H9 (cell line): ENCODE measurements at regions not wholly inside any gene's neighbourhood (a gene's known extent, or its start where the extent isn't known, plus 50 kb on each side); places are given as distances from the start of the nearest gene placed in this dataset.

Source experiments
- DNase-seq: peaks from one replicate; pipeline ENCODE4 v3.0.0-alpha.2; 2017
- H2AFZ ChIP-seq: one replicate; pipeline ENCODE4 v1.6.1; 2013; ENCODE audit warnings: mild to moderate bottlenecking, low read length, control low read depth, moderate library complexity
- H2AK5ac ChIP-seq: 2 replicates; pipeline ENCODE4 v1.6.1; 2013; ENCODE audit warnings: low read length, control low read depth, mixed read lengths; ENCODE audit not compliant: insufficient read length
- H2BK120ac ChIP-seq: one replicate; pipeline ENCODE4 v1.6.1; 2013; ENCODE audit warnings: low read depth, mild to moderate bottlenecking, low read length, control low read depth, inconsistent platforms; ENCODE audit not compliant: poor library complexity, severe bottlenecking
- H2BK12ac ChIP-seq: 2 replicates; pipeline ENCODE4 v1.6.1; 2013; ENCODE audit warnings: low read length, control low read depth, mixed read lengths, low read depth; ENCODE audit not compliant: insufficient read length
- H2BK15ac ChIP-seq: 2 replicates; pipeline ENCODE4 v1.6.1; 2013; ENCODE audit warnings: low read depth, low read length, control low read depth
- H2BK20ac ChIP-seq: one replicate; pipeline ENCODE4 v1.6.1; 2013; ENCODE audit warnings: low read depth, mild to moderate bottlenecking, low read length, control low read depth, inconsistent platforms; ENCODE audit not compliant: poor library complexity, severe bottlenecking
- H2BK5ac ChIP-seq: 2 replicates; pipeline ENCODE4 v1.6.1; 2013; ENCODE audit warnings: low read length, control low read depth, mixed read lengths; ENCODE audit not compliant: insufficient read length
- H3K14ac ChIP-seq: 2 replicates; pipeline ENCODE4 v1.6.1; 2013; ENCODE audit warnings: low read length, control low read depth; ENCODE audit not compliant: insufficient read depth
- H3K18ac ChIP-seq: 2 replicates; pipeline ENCODE4 v1.6.1; 2013; ENCODE audit warnings: low read depth, mild to moderate bottlenecking, mixed read lengths, low read length, control low read depth; ENCODE audit not compliant: insufficient read length
- H3K23ac ChIP-seq: 2 replicates; pipeline ENCODE4 v1.6.1; 2013; ENCODE audit warnings: low read length, control low read depth, mixed read lengths, low read depth; ENCODE audit not compliant: insufficient read length
- H3K23me2 ChIP-seq: 2 replicates; pipeline ENCODE4 v1.6.1; 2013; ENCODE audit warnings: low read depth, mild to moderate bottlenecking, mixed read lengths, low read length, control low read depth; ENCODE audit not compliant: insufficient read length, poor library complexity, severe bottlenecking
- H3K27ac ChIP-seq: 2 replicates; pipeline ENCODE4 v1.5.1; 2013; ENCODE audit warnings: low read length, control low read depth, mixed read lengths, low read depth; ENCODE audit not compliant: insufficient read length
- H3K27me3 ChIP-seq: 2 replicates; pipeline ENCODE4 v1.6.1; 2013; ENCODE audit warnings: low read length, control low read depth, inconsistent platforms; ENCODE audit not compliant: insufficient read depth
- H3K4ac ChIP-seq: 2 replicates; pipeline ENCODE4 v1.6.1; 2013; ENCODE audit warnings: low read depth, mild to moderate bottlenecking, control low read depth, inconsistent platforms, low read length, moderate library complexity
- H3K4me1 ChIP-seq: 2 replicates; pipeline ENCODE4 v1.6.1; 2013; ENCODE audit warnings: low read length, control low read depth, inconsistent platforms; ENCODE audit not compliant: insufficient read depth
- H3K4me2 ChIP-seq: 2 replicates; pipeline ENCODE4 v1.6.1; 2013; ENCODE audit warnings: low read length, control low read depth, mixed read lengths; ENCODE audit not compliant: insufficient read length, insufficient read depth
- H3K56ac ChIP-seq: 2 replicates; pipeline ENCODE4 v1.6.1; 2013; ENCODE audit warnings: low read depth, mild to moderate bottlenecking, mixed read lengths, low read length, control low read depth; ENCODE audit not compliant: insufficient read length
- H3K79me1 ChIP-seq: 2 replicates; pipeline ENCODE4 v1.6.1; 2013; ENCODE audit warnings: low read depth, mild to moderate bottlenecking, moderate library complexity, low read length, control low read depth, inconsistent platforms; ENCODE audit not compliant: insufficient read depth, poor library complexity, severe bottlenecking
- H3K79me2 ChIP-seq: 2 replicates; pipeline ENCODE4 v1.6.1; 2013; ENCODE audit warnings: low read length, control low read depth, inconsistent platforms; ENCODE audit not compliant: insufficient read depth
- H3K9ac ChIP-seq: 2 replicates; pipeline ENCODE4 v1.6.1; 2013; ENCODE audit warnings: low read length, control low read depth, mixed read lengths; ENCODE audit not compliant: insufficient read length; ENCODE audit errors: extremely low read depth
- H3K9me3 ChIP-seq: one replicate; pipeline ENCODE4 v1.6.1; 2013; ENCODE audit warnings: low read depth, low read length, inconsistent platforms; ENCODE audit not compliant: control insufficient read depth
- H3T11ph ChIP-seq: one replicate; pipeline ENCODE4 v1.6.1; 2013; ENCODE audit warnings: mild to moderate bottlenecking, low read length, control low read depth, inconsistent platforms
- H4K20me1 ChIP-seq: one replicate; pipeline ENCODE4 v1.6.1; 2013; ENCODE audit not compliant: control insufficient read depth, insufficient read length, insufficient read depth
- H4K5ac ChIP-seq: 2 replicates; pipeline ENCODE4 v1.6.1; 2013; ENCODE audit warnings: low read depth, mild to moderate bottlenecking, mixed read lengths, low read length, control low read depth; ENCODE audit not compliant: insufficient read length
- H4K8ac ChIP-seq: replicated peaks from 2 replicates; pipeline ENCODE4 v1.6.1; 2013; ENCODE audit warnings: low read length, control low read depth, mixed read lengths, low read depth; ENCODE audit not compliant: insufficient read length
- H4K91ac ChIP-seq: 2 replicates; pipeline ENCODE4 v1.6.1; 2013; ENCODE audit warnings: low read depth, mild to moderate bottlenecking, moderate library complexity, mixed read lengths, low read length, control low read depth; ENCODE audit not compliant: insufficient read length
- H3K27ac Mint-ChIP-seq, 3 experiments: 2 replicates in 2 of 3; 3 replicates in 1 of 3; pipeline ENCODE4 v1.8.0; 2020 to 2021; ENCODE audit warnings: mixed read lengths in 3 of 3, mild to moderate bottlenecking in 1 of 3, moderate library complexity in 1 of 3
- H3K27me3 Mint-ChIP-seq: 2 replicates; pipeline ENCODE4 v1.8.0; 2021; ENCODE audit warnings: low read depth, mild to moderate bottlenecking, moderate library complexity, mixed read lengths
- H3K36me3 Mint-ChIP-seq, 3 experiments: 2 replicates in 2 of 3; 3 replicates in 1 of 3; pipeline ENCODE4 v1.8.0; 2020 to 2021; ENCODE audit warnings: low read depth in 3 of 3, mixed read lengths in 3 of 3; ENCODE audit not compliant: insufficient read depth in 1 of 3
- H3K4me1 Mint-ChIP-seq, 2 experiments: 2 replicates each; pipeline ENCODE4 v1.8.0; 2020; ENCODE audit warnings: mixed read lengths in 2 of 2
- H3K4me3 Mint-ChIP-seq, 2 experiments: 2 replicates in 1 of 2; 3 replicates in 1 of 2; pipeline ENCODE4 v1.8.0; 2020 to 2021; ENCODE audit warnings: mild to moderate bottlenecking in 2 of 2, mixed read lengths in 2 of 2, moderate library complexity in 1 of 2
- H3K9me3 Mint-ChIP-seq, 2 experiments: 2 replicates in 1 of 2; 3 replicates in 1 of 2; pipeline ENCODE4 v1.8.0; 2020; ENCODE audit warnings: mild to moderate bottlenecking in 2 of 2, mixed read lengths in 2 of 2, moderate library complexity in 1 of 2
- TF ChIP-seq, protein P1 (sequence below): fragments of 200-600 bp; sonication (generic); conservative IDR thresholded peaks from 3 replicates; pipeline ENCODE4 v1.8.0; 2021; ENCODE audit warnings: antibody characterized with exemption, mild to moderate bottlenecking

- H2BK120ac ChIP-seq, result no peak overlapping the region
- no peak overlapping the region for H3K4me2 ChIP-seq
- no peaks in the 10 kb centered on the region for H3K79me1 ChIP-seq
- no peak overlapping the region for H2BK20ac ChIP-seq
- no peak overlapping the region for H4K91ac ChIP-seq
- Mint-ChIP-seq H3K4me1 (peaks cover 8 to 11% of the 10 kb centered on the region in 2 experiments; a peak in 3 of 4 replicates), H3K27me3 (peaks cover 4% of the 10 kb centered on the region; the same call in 1 of the 2 replicates), H3K9me3 (no peaks in the 10 kb centered on the region; a peak in 2 of 5 replicates), H3K27ac (peak overlapping the region in 1 of 3 experiments; percentile 55; a peak in 2 of 7 replicates), H3K36me3 (no peaks in the 10 kb centered on the region; a peak in 1 of 7 replicates), H3K4me3 (no peak overlapping the region)
- H3K79me2 ChIP-seq, result no peaks in the 10 kb centered on the region
- H2BK15ac ChIP-seq, result no peak overlapping the region
- no peak overlapping the region for H2AFZ ChIP-seq
- H3K14ac ChIP-seq, result no peak overlapping the region
- H3T11ph ChIP-seq, result no peak overlapping the region
- H3K18ac ChIP-seq, result no peak overlapping the region
- H4K20me1 ChIP-seq, result no peaks in the 10 kb centered on the region
- no peaks in the 10 kb centered on the region for H3K4me1 ChIP-seq
- H3K23me2 ChIP-seq, result no peaks in the 10 kb centered on the region
- H2AK5ac ChIP-seq, result no peak overlapping the region
- no peak overlapping the region for H4K5ac ChIP-seq
- H3K9me3 ChIP-seq, result no peaks in the 10 kb centered on the region
- H3K23ac ChIP-seq, result no peak overlapping the region
- H4K8ac ChIP-seq, result no peak overlapping the region
- no peak overlapping the region for H2BK5ac ChIP-seq
- TF ChIP-seq, protein P1, sequence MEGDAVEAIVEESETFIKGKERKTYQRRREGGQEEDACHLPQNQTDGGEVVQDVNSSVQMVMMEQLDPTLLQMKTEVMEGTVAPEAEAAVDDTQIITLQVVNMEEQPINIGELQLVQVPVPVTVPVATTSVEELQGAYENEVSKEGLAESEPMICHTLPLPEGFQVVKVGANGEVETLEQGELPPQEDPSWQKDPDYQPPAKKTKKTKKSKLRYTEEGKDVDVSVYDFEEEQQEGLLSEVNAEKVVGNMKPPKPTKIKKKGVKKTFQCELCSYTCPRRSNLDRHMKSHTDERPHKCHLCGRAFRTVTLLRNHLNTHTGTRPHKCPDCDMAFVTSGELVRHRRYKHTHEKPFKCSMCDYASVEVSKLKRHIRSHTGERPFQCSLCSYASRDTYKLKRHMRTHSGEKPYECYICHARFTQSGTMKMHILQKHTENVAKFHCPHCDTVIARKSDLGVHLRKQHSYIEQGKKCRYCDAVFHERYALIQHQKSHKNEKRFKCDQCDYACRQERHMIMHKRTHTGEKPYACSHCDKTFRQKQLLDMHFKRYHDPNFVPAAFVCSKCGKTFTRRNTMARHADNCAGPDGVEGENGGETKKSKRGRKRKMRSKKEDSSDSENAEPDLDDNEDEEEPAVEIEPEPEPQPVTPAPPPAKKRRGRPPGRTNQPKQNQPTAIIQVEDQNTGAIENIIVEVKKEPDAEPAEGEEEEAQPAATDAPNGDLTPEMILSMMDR, result no peak
- H3K4ac ChIP-seq, result no peak overlapping the region
- no peak overlapping the region for H2BK12ac ChIP-seq
- H3K56ac ChIP-seq, result no peak overlapping the region
- no peaks in the 10 kb centered on the region for H3K27me3 ChIP-seq
- DNase-seq, result no peak
- H3K9ac ChIP-seq, result no peak overlapping the region
- H3K27ac ChIP-seq, result no peak overlapping the region
These were observed 101.4 kb upstream of the SLC1A3 start for GRCh38 chr5:36505021-36505420.
